Tibial artery (tissue), 4 donors: ENCODE measurements at regions not wholly inside any gene's neighbourhood (a gene's known extent, or its start where the extent isn't known, plus 50 kb on each side); places are given as distances from the start of the nearest gene placed in this dataset.
A peak's percentile ranks its signal among the peaks of the same experiment; 100 is the strongest.

Experiments
- DNase-seq, 2 donors: peaks; one replicate each; pipeline ENCODE4 v3.0.0-alpha.2; 2019
- H3K27ac ChIP-seq, 2 donors: fragments of 200-600 bp; sonication (generic) in 1 of 2; 1 replicate in 1 of 2; 2 replicates in 1 of 2; pipeline ENCODE4 v1.5.1; 2018 to 2019; ENCODE audit warnings: mild to moderate bottlenecking in 1 of 2
- H3K27me3 ChIP-seq, 2 donors: fragments of 200-600 bp; sonication (generic) in 1 of 2; one replicate each; pipeline versions ENCODE4 v1.5.1 to v1.6.0; 2016 to 2019
- H3K36me3 ChIP-seq, 3 donors: fragments of 200-600 bp; sonication (generic) in 2 of 3; one replicate each; pipeline ENCODE4 v1.5.1; 2016 to 2019; ENCODE audit warnings: mild to moderate bottlenecking in 2 of 3
- H3K4me1 ChIP-seq, 4 donors: fragments of 200-600 bp; sonication (generic) in 2 of 4; 1 replicate in 3 of 4; 2 replicates in 1 of 4; pipeline ENCODE4 v1.5.1; 2016 to 2019
- H3K4me3 ChIP-seq, 2 donors: fragments of 200-600 bp; sonication (generic) in 1 of 2; 1 replicate in 1 of 2; 2 replicates in 1 of 2; pipeline ENCODE4 v1.5.1; 2018 to 2019; ENCODE audit warnings: mild to moderate bottlenecking in 2 of 2
- H3K9me3 ChIP-seq, 3 donors: fragments of 200-600 bp; sonication (generic) in 1 of 3; one replicate each; pipeline ENCODE4 v1.5.1; 2016 to 2019
- intact Hi-C: fragments of 100-400 bp; cut with DNase I; formaldehyde crosslinking; loops from one replicate; pipeline ENCODE4 v1.15.0; 2023; ENCODE audit warnings: low total_unique reads
- TF ChIP-seq, protein P1 (sequence below), 2 experiments: fragments of 200-600 bp in 1 of 2; fragments of 450-650 bp in 1 of 2; IDR thresholded peaks; one replicate each; pipeline ENCODE4 v1.5.1; 2017 to 2019; ENCODE audit warnings: antibody characterized with exemption in 2 of 2, mild to moderate bottlenecking in 1 of 2, moderate library complexity in 1 of 2

DNA sequence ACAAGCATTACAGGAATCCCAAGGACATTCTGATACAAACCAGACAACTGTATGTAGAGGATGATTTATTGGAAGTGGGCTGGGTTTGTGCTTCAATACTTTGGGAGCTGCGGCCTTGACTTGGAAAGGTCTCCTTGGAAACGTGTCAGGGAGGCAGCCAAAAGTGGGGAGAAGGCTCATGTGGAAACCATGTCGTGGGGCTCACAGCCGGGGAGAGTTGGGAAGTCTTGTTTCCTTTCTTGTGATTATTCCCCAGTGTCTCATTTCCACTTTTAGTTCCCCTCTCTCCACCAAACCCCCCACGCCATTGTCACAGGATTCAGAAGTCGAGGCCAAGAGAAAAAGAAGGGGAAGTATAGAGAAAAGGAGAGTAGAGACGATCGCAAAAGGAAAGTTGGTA is 53.9 kb upstream of the SFMBT2 start:
- Histone ChIP-seq H3K4me3 (no peak overlapping the region), H3K27ac (no peak overlapping the region), H3K27me3 (peaks cover 0 to 7% of the 10 kb centered on the region in 2 donors), H3K36me3 (no peaks in the 10 kb centered on the region), H3K9me3 (no peaks in the 10 kb centered on the region), H3K4me1 (no peaks in the 10 kb centered on the region)
- TF ChIP-seq, protein P1, sequence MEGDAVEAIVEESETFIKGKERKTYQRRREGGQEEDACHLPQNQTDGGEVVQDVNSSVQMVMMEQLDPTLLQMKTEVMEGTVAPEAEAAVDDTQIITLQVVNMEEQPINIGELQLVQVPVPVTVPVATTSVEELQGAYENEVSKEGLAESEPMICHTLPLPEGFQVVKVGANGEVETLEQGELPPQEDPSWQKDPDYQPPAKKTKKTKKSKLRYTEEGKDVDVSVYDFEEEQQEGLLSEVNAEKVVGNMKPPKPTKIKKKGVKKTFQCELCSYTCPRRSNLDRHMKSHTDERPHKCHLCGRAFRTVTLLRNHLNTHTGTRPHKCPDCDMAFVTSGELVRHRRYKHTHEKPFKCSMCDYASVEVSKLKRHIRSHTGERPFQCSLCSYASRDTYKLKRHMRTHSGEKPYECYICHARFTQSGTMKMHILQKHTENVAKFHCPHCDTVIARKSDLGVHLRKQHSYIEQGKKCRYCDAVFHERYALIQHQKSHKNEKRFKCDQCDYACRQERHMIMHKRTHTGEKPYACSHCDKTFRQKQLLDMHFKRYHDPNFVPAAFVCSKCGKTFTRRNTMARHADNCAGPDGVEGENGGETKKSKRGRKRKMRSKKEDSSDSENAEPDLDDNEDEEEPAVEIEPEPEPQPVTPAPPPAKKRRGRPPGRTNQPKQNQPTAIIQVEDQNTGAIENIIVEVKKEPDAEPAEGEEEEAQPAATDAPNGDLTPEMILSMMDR (IDR thresholded peaks at IDR 0.05) = no peak
- intact Hi-C loops = no loop called here
- DNase-seq = peak in 1 of 2 donors; percentile 26
